ENCODE measurements at regions not wholly inside any gene's neighbourhood (a gene's known extent, or its start where the extent isn't known, plus 50 kb on each side); places are given as distances from the start of the nearest gene placed in this dataset.
"Not testable (repeated sequence)": the region's sequence is repeated elsewhere in the genome, so short reads cannot be mapped to it uniquely, and the experiment has no call there.

- TF ChIP-seq, protein P1, sequence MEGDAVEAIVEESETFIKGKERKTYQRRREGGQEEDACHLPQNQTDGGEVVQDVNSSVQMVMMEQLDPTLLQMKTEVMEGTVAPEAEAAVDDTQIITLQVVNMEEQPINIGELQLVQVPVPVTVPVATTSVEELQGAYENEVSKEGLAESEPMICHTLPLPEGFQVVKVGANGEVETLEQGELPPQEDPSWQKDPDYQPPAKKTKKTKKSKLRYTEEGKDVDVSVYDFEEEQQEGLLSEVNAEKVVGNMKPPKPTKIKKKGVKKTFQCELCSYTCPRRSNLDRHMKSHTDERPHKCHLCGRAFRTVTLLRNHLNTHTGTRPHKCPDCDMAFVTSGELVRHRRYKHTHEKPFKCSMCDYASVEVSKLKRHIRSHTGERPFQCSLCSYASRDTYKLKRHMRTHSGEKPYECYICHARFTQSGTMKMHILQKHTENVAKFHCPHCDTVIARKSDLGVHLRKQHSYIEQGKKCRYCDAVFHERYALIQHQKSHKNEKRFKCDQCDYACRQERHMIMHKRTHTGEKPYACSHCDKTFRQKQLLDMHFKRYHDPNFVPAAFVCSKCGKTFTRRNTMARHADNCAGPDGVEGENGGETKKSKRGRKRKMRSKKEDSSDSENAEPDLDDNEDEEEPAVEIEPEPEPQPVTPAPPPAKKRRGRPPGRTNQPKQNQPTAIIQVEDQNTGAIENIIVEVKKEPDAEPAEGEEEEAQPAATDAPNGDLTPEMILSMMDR (conservative IDR thresholded peaks at IDR 0.05; ENCODE audit: low read depth, low read length): no peak
- H3K4me1 ChIP-seq (ENCODE audit: low read depth, poor library complexity, severe bottlenecking): no peaks in the 10 kb centered on the region
- no peak overlapping the region for H3K4me2 ChIP-seq
- no peaks in the 10 kb centered on the region for H3K79me2 ChIP-seq (ENCODE audit: insufficient read depth, low read depth)
- H2AFZ ChIP-seq (ENCODE audit: low read depth): no peak overlapping the region
- no peak overlapping the region for H3K9ac ChIP-seq
- no peak overlapping the region for H3K27ac ChIP-seq
- H3K27me3 ChIP-seq (ENCODE audit: insufficient read depth, low read depth): no peaks in the 10 kb centered on the region
- no peak overlapping the region for H3K4me3 ChIP-seq (IDR thresholded peaks at IDR 0.05; ENCODE audit: insufficient read depth, low read depth, low read length)
- H3K36me3 ChIP-seq (ENCODE audit: insufficient read depth): no peaks in the 10 kb centered on the region
- H4K20me1 ChIP-seq (ENCODE audit: insufficient read depth): no peaks in the 10 kb centered on the region
Measured at GRCh38 chr10:117763528-117763927, 221.0 kb downstream of the EMX2 start.

GRCh38 chr10:117768333-117769042 lies 225.9 kb downstream of the EMX2 start:
- Histone ChIP-seq H3K36me3 (ENCODE audit: insufficient read depth) (no peaks in the 10 kb centered on the region), H3K27me3 (ENCODE audit: insufficient read depth, low read depth) (no peaks in the 10 kb centered on the region), H3K4me3 (IDR thresholded peaks at IDR 0.05; ENCODE audit: insufficient read depth, low read depth, low read length) (no peak overlapping the region), H3K79me2 (ENCODE audit: insufficient read depth, low read depth) (no peaks in the 10 kb centered on the region), H3K4me1 (ENCODE audit: low read depth, poor library complexity, severe bottlenecking) (no peaks in the 10 kb centered on the region), H4K20me1 (ENCODE audit: insufficient read depth) (no peaks in the 10 kb centered on the region), H3K4me2 (no peak overlapping the region), H2AFZ (ENCODE audit: low read depth) (no peak overlapping the region), H3K27ac (no peak overlapping the region), H3K9ac (no peak overlapping the region)
- TF ChIP-seq, protein P1 (conservative IDR thresholded peaks at IDR 0.05; ENCODE audit: low read depth, low read length): no peak

- Histone ChIP-seq H3K79me2 (ENCODE audit: insufficient read depth, low read depth) (no peaks in the 10 kb centered on the region), H3K9ac (no peak overlapping the region), H3K4me3 (IDR thresholded peaks at IDR 0.05; ENCODE audit: insufficient read depth, low read depth, low read length) (no peak overlapping the region), H3K27ac (no peak overlapping the region), H3K4me2 (no peak overlapping the region), H3K36me3 (ENCODE audit: insufficient read depth) (no peaks in the 10 kb centered on the region), H4K20me1 (ENCODE audit: insufficient read depth) (no peaks in the 10 kb centered on the region), H3K4me1 (ENCODE audit: low read depth, poor library complexity, severe bottlenecking) (no peaks in the 10 kb centered on the region), H3K27me3 (ENCODE audit: insufficient read depth, low read depth) (no peaks in the 10 kb centered on the region), H2AFZ (ENCODE audit: low read depth) (no peak overlapping the region)
- TF ChIP-seq, protein P1 (conservative IDR thresholded peaks at IDR 0.05; ENCODE audit: low read depth, low read length): no peak
Measured at GRCh38 chr10:117775526-117775925, 233.0 kb downstream of the EMX2 start.

DNA sequence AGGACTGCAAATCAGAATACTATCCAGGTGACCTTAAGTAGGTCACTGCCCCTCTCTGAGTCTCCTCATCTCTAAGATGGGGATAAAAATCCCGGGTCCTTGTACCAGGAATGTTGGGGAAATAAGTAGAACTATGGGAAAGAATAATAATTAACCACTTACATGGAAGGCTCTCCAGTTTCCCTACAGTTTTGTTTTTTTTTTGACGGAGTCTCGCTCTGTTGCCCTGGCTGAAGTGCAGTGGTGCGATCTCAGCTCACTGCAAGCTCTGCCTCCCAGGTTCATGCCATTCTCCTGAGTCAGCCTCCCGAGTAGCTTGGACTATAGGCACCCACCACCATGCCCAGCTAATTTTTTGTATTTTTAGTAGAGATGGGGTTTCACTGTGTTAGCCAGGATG lies 234.7 kb downstream of the EMX2 start:
- not testable (repeated sequence) for H3K4me1 ChIP-seq (ENCODE audit: low read depth, poor library complexity, severe bottlenecking); H3K27ac ChIP-seq

GRCh38 chr10:117778241-117778640 lies 235.7 kb downstream of the EMX2 start:
- H3K79me2 ChIP-seq (ENCODE audit: insufficient read depth, low read depth): no peaks in the 10 kb centered on the region
- no peak overlapping the region for H3K4me2 ChIP-seq
- no peak overlapping the region for H2AFZ ChIP-seq (ENCODE audit: low read depth)
- H3K36me3 ChIP-seq (ENCODE audit: insufficient read depth): no peaks in the 10 kb centered on the region
- H3K4me1 ChIP-seq (ENCODE audit: low read depth, poor library complexity, severe bottlenecking): no peaks in the 10 kb centered on the region
- H3K27me3 ChIP-seq (ENCODE audit: insufficient read depth, low read depth): no peaks in the 10 kb centered on the region
- no peak overlapping the region for H3K4me3 ChIP-seq (IDR thresholded peaks at IDR 0.05; ENCODE audit: insufficient read depth, low read depth, low read length)
- H4K20me1 ChIP-seq (ENCODE audit: insufficient read depth): no peaks in the 10 kb centered on the region
- no peak overlapping the region for H3K27ac ChIP-seq
- no peak overlapping the region for H3K9ac ChIP-seq
- TF ChIP-seq, protein P1 (conservative IDR thresholded peaks at IDR 0.05; ENCODE audit: low read depth, low read length): no peak

More for the DNA sequence above, 234.7 kb downstream of the EMX2 start:
- not testable (repeated sequence) for H3K27me3 ChIP-seq (ENCODE audit: insufficient read depth, low read depth); H3K36me3 ChIP-seq (ENCODE audit: insufficient read depth); H3K79me2 ChIP-seq (ENCODE audit: insufficient read depth, low read depth); H4K20me1 ChIP-seq (ENCODE audit: insufficient read depth); H3K4me3 ChIP-seq (IDR thresholded peaks at IDR 0.05; ENCODE audit: insufficient read depth, low read depth, low read length); H3K9ac ChIP-seq; H2AFZ ChIP-seq (ENCODE audit: low read depth); H3K4me2 ChIP-seq

Data from KMS-11 (cell line).